HG03196 (cell line): ENCODE measurements at regions not wholly inside any gene's neighbourhood (a gene's known extent, or its start where the extent isn't known, plus 50 kb on each side); places are given as distances from the start of the nearest gene placed in this dataset.
"Not testable (repeated sequence)": the region's sequence is repeated elsewhere in the genome, so short reads cannot be mapped to it uniquely, and the experiment has no call there.

ENCODE experiments used
- ATAC-seq: cut with Tn5 transposase; IDR thresholded peaks from one replicate; pipeline ENCODE4 v1.9.1; 2021; ENCODE audit not compliant: unreplicated experiment

DNA sequence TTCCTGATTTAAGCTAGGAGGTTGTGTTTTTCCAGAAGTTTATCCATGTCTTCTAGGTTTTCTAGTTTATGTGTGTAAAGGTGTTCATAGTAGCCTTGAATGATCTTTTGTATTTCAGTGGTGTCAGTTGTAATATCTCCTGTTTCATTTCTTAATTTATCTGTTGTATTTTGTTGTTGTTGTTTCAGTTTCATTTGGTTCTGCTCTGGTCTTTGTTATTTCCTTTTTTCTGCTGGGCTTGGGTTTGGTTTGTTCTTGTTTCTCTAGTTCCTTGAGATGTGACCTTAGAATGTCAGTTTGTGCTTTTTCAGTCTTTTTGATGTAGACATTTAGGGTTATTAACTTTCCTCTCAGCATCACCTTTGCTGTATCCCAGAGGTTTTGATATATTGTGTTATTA is 62.8 kb downstream of the SCP2D1 start:
- not testable (repeated sequence) for ATAC-seq

- ATAC-seq: no peak
Observed at GRCh38 chr20:18879262-18879661, 65.7 kb downstream of the SCP2D1 start.

- no peak for ATAC-seq
Observed at GRCh38 chr20:18886756-18887155, 73.2 kb downstream of the SCP2D1 start.

DNA sequence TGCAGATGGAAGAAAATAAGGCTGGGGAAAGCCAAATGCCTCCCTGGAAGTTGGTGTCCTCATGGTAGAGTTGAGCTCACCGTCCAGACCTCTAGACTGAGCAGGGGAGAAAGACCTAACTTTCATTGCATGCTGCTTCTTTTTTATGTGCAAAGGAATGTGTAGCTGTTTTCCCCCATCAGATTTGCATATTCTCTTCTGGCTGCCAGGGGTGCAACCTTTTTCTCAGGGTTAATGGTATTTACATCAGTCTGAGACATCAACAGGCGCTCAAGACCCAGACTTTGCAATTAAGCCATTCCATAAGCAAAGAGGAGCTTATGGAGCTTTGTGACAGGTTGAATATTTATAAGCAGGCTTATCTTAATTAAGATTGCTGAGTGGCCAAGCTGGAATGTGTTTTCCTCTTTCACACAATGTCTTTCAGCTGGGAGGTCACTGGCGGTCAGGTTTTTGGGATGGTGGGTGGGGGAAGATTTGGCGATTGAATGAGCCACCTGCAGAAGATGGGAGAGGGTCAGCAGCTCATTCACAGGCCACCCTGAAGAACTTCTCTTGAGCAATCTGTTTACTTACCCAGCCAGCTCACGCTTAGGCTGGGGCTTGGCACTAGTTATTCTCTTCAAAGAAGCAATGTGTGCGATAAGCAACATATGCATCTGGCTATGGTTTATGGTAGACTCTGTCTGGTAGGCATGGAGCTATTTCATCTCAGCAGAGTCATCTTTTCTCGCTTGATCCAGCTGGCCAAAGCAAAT is 88.6 kb downstream of the SCP2D1 start:
- no peak for ATAC-seq

GRCh38 chr20:18904192-18904591 is 90.6 kb downstream of the SCP2D1 start:
- no peak for ATAC-seq

DNA sequence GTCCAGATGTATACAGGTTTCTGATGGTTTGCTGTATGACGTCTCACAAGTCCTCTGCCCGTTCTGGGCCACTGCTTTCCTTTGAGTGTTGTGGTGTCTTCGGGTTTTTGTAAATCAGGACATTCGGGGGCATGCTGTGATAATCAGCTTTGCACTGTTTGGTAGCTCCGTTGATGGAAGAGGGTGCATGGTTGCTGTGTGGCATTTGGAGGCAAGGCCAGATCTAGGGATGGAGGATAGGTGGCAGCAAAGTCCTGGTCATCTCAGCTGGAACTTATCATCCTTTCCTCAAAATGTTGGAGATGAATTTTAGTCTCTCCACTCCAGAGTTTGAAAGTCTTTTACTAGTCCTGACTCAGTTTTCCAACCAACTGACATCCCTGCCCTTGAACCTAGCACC is 91.0 kb downstream of the SCP2D1 start:
- ATAC-seq: no peak

DNA sequence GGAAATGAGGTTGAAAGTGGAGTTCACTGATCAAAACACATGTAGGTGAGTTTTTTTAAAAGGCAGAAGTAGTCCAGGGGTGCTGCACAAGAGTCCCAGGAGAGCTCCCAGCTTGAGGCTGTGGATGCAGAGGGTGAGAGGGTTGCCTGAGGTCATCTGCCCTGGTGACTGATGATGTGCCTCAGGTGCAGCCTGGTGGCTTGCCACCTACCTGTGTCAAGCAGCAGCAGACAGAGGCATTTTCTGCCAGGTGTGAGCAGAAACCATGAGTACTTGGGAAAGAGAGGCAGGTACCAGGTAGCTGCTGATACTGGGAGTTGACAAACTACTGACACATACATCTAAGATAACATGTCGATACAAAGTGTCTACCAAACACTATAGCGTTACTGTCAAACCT is 92.5 kb downstream of the SCP2D1 start:
- ATAC-seq: no peak

DNA sequence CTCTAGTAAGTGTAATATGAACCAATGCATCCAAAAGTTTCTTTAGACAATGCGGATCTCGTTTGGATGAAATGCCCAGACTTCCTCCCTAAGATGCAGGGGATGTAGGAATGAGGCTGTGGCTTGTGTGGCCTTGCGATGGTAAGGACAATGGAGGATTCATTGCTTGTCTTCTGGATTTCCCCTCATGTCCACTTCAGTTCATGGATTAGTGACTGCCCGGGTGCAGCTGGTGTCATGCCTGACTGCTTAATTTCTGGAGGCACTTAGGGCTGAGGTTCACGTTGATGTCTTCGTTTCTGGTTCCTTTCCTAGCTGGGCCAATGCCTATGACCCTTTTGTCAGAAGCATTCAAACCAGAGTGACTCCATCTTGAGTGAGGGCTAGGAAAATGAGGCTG is 93.8 kb downstream of the SCP2D1 start:
- ATAC-seq: no peak

DNA sequence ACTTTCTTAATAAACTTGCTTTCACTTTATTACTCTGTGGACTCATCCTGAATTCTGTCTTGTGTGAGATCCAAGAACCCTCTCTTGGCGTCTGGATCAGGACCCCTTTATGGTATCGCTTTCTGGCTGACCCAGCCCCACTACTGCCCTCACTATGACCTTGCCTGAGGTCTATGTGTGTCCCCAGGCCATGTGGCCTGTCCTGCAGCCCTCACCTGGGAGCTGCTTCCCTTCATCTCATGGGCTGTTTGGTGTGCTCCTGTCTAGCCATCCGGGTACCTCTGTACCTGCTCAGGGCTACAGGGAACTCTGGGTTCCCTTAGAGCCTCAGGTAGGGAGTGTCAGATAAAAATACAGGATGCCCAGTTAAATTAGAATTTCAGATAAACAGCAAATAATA is 94.5 kb downstream of the SCP2D1 start:
- ATAC-seq: no peak

- ATAC-seq: no peak
Observed at GRCh38 chr20:18909254-18909653, 95.7 kb downstream of the SCP2D1 start.

DNA sequence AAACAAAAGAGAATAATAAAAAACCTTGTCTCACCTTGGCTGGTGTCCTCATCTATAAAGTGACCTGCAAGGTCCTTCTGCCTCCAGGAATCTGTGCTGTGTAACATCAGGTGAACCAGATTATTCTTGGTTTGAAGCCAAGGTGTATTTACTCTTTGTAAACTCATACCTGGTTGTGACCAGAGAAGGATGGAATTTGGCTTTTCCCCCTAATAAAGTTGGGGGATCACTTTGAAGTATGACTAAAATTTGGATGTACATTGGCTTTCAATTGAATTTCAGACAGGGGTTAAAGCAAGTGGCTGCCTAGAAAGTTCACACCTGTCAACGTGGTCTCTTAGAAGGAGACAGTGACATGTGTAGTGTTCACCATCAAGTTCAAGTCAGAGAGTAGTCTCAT is 100.1 kb downstream of the SCP2D1 start:
- ATAC-seq: no peak

- ATAC-seq: no peak
Observed at GRCh38 chr20:18914796-18915195, 101.2 kb downstream of the SCP2D1 start.

DNA sequence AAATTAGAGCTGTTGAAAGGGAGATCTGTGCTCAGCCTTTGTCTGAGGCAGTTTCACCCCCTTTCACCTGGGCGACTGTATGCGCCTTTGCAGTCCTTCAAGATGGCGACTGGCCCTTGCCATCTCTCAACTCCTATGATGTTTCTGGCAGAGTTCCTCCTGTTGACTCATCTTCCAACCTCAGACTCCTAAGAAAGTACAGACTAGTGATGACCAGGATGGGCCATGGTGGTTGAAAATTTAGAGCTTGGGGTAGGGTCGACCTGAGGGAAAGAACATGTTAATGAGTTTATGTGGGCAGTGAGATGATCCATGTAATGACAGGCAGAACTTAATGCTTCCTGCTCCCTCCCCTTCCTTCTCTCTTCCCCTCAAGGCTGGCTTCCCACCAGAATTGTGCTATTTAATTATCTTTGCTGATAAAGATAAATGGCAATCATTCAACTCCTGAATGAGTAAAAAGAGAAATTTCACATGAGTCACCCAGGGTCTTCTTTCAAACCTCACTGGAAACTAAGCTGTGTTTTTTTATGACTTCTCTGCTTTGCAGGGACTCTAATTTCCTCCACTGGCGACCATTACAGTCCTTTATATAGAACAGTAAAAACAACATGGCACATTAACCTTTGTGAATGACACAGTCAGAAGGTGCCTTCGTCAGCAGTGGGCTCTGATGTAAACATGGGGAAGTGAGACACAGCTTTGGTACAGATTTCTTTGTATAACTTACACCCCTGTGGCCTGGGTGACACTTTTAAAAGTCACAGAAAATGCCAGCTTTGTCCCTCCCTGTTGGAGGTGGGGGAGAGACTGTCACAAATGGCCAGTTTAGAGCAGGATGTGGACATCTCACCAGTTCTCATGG is 103.5 kb downstream of the SCP2D1 start:
- no peak for ATAC-seq

DNA sequence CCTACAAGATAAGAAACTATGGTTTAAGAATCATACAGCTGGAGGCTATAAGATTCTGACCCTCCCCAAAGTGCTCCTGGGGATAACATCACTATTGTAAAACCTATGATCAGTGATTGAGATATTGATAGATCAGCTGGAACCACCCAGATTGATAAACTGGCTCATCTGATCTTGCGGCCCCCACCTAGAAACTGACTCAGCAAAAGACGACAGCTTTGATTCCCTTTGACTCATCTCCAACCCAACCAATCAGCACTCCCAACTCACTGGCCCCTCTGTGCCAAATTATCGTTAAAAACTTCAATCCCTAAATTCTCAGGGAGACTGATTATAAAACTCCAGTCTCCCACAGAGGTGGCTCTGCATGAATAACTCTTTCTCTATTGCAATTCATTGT is 106.4 kb downstream of the SCP2D1 start:
- ATAC-seq: no peak

- ATAC-seq: no peak
Observed at GRCh38 chr20:18921291-18921690, 107.7 kb downstream of the SCP2D1 start.

GRCh38 chr20:18922251-18922650 is 108.7 kb downstream of the SCP2D1 start:
- ATAC-seq: no peak

GRCh38 chr20:18922898-18923297 is 109.3 kb downstream of the SCP2D1 start:
- ATAC-seq: no peak

- ATAC-seq: no peak
Observed at GRCh38 chr20:18926965-18927364, 113.4 kb downstream of the SCP2D1 start.

DNA sequence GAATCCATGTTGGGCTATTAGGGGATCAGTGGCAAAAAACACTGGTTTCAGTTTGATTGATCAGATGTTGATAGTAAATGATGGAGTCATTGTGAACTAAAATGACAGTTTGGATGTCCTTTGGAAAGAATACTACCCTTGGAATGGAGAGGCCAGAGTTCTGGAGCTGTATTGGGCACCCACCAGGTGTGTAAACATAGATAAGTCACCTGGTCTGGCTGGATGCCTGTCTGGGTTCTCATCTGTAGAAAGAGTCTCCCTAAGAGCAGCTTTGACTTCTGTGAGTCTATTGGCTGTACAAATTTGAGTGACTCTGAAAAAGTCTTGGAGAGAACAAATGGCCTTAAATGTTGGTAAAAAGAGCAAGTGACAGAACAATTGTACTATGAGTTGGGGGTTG is 115.0 kb downstream of the SCP2D1 start:
- no peak for ATAC-seq

DNA sequence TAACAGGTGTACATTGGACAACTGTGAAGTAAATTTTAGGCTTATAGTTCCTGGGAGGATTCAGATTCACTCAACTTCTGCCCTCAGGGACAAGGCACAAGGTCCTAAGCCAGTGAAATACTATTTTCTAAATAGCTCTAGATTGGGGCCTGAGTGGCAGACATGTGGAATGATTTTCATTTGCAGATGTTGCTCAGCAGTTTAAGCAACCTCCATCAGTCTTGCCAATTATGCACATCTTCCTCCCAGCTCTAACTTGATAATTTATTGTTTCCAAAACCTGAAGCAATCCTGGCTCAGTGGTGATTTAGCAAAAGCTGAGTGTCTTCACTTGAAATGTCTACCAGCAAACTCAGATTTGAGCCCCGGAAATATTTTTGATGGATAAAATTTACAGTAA is 116.2 kb downstream of the SCP2D1 start:
- ATAC-seq: no peak

DNA sequence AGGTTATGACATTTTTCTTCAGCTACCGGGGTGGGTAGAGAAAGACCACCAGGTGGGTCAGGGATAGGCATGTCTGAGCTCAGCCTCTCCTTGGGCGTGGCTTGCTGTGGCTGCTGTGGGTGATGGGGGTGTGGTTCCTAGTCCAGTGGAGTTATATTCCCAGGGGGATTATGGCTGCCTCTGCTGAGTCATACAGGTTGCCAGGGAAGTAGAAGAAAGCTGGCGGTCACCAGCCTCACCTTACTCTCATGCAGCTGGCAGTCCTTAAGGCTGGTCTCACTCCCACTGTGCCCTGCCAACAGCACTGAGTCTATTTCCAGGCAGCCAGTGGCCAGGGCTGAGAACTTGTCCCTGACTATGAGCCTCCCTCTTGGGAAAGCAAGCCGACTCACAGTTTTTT is 130.0 kb downstream of the SCP2D1 start:
- ATAC-seq: no peak

- ATAC-seq: no peak
Observed at GRCh38 chr20:18956890-18957289, 143.3 kb downstream of the SCP2D1 start.
